Sigmoid colon (tissue), 6 donors: ENCODE measurements at regions not wholly inside any gene's neighbourhood (a gene's known extent, or its start where the extent isn't known, plus 50 kb on each side); places are given as distances from the start of the nearest gene placed in this dataset.

ENCODE experiments used
- DNase-seq: peaks from one replicate; pipeline ENCODE4 v3.0.0-alpha.2; 2019
- H3K27ac ChIP-seq, 4 donors: fragments of 200-600 bp; sonication (generic); one replicate each; pipeline ENCODE4 v1.5.1; 2016 to 2019; ENCODE audit warnings: mild to moderate bottlenecking in 1 of 4
- H3K27me3 ChIP-seq, 3 donors: fragments of 200-600 bp; sonication (generic); one replicate each; pipeline ENCODE4 v1.5.1; 2019; ENCODE audit warnings: mild to moderate bottlenecking in 1 of 3
- H3K36me3 ChIP-seq, 4 donors: fragments of 200-600 bp; sonication (generic); one replicate each; pipeline ENCODE4 v1.5.1; 2016 to 2019
- H3K4me1 ChIP-seq, 4 donors: fragments of 200-600 bp; sonication (generic); one replicate each; pipeline ENCODE4 v1.5.1; 2017 to 2019
- H3K4me3 ChIP-seq, 4 donors: fragments of 200-600 bp; sonication (generic); one replicate each; pipeline ENCODE4 v1.5.1; 2017 to 2019; ENCODE audit warnings: mild to moderate bottlenecking in 2 of 4, moderate library complexity in 1 of 4
- H3K9me3 ChIP-seq, 4 donors: fragments of 200-600 bp in 3 of 4; sonication (generic) in 3 of 4; one replicate each; pipeline versions ENCODE4 v1.5.1 to v1.6.1; 2013 to 2019
- EP300 ChIP-seq, 4 donors: sonication (generic); formaldehyde crosslinking; IDR thresholded peaks; one replicate each; pipeline ENCODE4 v1.6.1; 2017; ENCODE audit warnings: antibody characterized with exemption in 4 of 4
- POLR2A ChIP-seq, 2 donors: fragments of 450-650 bp; IDR thresholded peaks; one replicate each; pipeline ENCODE4 v1.6.1; 2016; ENCODE audit warnings: antibody characterized with exemption in 2 of 2, mild to moderate bottlenecking in 2 of 2, moderate library complexity in 2 of 2
- POLR2AphosphoS5 ChIP-seq, 4 donors: sonication (generic); formaldehyde crosslinking; IDR thresholded peaks; one replicate each; pipeline ENCODE4 v1.6.1; 2017; ENCODE audit warnings: antibody characterized with exemption in 4 of 4
- WGBS, 2 donors: extraction: QIAGEN DNeasy Blood & Tissue Kit; methylation state at CpG; one replicate each; pipeline ENCODE4 v1.1.7; 2013; 5-methylcytosine and 5-hydroxymethylcytosine counted together
- intact Hi-C: fragments of 100-400 bp; cut with DNase I; formaldehyde crosslinking; loops from one replicate; pipeline ENCODE4 v1.15.1; 2023
- TF ChIP-seq, protein P1 (sequence below), 4 experiments: fragments of 450-650 bp in 3 of 4; fragments of 200-600 bp in 1 of 4; IDR thresholded peaks; one replicate each; pipeline ENCODE4 v1.5.1; 2016 to 2019; ENCODE audit warnings: antibody characterized with exemption in 4 of 4, mild to moderate bottlenecking in 3 of 4, moderate library complexity in 2 of 4
- donor health status: healthy with polysubstance abuse.
- donor health status: healthy.

DNA sequence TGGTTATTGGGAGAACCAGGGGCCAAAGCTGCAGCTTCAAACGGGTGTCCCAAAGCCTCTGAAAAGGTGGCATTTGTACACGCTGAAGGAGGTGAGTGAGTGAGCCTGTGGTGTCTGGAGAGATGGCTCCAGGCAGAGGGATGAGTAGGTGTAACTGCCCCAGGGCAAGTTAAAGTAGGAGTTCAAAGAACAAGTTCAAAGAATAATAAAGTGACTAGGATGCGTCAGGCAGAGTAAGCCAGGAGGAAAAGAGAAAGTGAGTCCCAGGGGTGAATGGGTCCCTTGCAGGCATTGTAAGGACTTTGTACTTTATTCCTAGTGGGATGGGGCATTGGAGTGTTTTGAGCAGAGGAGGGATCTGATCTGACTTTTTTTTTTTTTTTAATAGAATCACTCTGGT, 201.4 kb upstream of the PWP1 start:
- Histone ChIP-seq H3K27ac (no peak overlapping the region), H3K9me3 (no peaks in the 10 kb centered on the region), H3K36me3 (no peaks in the 10 kb centered on the region), H3K4me3 (no peak overlapping the region), H3K27me3 (no peaks in the 10 kb centered on the region), H3K4me1 (no peaks in the 10 kb centered on the region)
- intact Hi-C loops = no loop called here
- TF ChIP-seq POLR2A (IDR thresholded peaks at IDR 0.05) (no peak), EP300 (IDR thresholded peaks at IDR 0.05) (no peak), POLR2AphosphoS5 (IDR thresholded peaks at IDR 0.05) (no peak)
- TF ChIP-seq, protein P1, sequence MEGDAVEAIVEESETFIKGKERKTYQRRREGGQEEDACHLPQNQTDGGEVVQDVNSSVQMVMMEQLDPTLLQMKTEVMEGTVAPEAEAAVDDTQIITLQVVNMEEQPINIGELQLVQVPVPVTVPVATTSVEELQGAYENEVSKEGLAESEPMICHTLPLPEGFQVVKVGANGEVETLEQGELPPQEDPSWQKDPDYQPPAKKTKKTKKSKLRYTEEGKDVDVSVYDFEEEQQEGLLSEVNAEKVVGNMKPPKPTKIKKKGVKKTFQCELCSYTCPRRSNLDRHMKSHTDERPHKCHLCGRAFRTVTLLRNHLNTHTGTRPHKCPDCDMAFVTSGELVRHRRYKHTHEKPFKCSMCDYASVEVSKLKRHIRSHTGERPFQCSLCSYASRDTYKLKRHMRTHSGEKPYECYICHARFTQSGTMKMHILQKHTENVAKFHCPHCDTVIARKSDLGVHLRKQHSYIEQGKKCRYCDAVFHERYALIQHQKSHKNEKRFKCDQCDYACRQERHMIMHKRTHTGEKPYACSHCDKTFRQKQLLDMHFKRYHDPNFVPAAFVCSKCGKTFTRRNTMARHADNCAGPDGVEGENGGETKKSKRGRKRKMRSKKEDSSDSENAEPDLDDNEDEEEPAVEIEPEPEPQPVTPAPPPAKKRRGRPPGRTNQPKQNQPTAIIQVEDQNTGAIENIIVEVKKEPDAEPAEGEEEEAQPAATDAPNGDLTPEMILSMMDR (IDR thresholded peaks at IDR 0.05) = no peak
- 74 to 80% methylated on average over 3 of the region's 3 CpGs for WGBS, 2 donors
- DNase-seq = no peak

GRCh38 chr12:107484941-107485340, 200.7 kb upstream of the PWP1 start:
- H3K27ac ChIP-seq = no peak overlapping the region
- no peaks in the 10 kb centered on the region for H3K9me3 ChIP-seq
- H3K27me3 ChIP-seq = no peaks in the 10 kb centered on the region
- intact Hi-C loops = no loop called here
- H3K36me3 ChIP-seq = no peaks in the 10 kb centered on the region
- no peaks in the 10 kb centered on the region for H3K4me1 ChIP-seq
- no peak for TF ChIP-seq EP300 (IDR thresholded peaks at IDR 0.05)
- TF ChIP-seq POLR2AphosphoS5 (IDR thresholded peaks at IDR 0.05) = no peak
- TF ChIP-seq, protein P1 (IDR thresholded peaks at IDR 0.05) = no peak
- no peak for TF ChIP-seq POLR2A (IDR thresholded peaks at IDR 0.05)
- no peak for DNase-seq
- 96% methylated on average over 1 of the region's 1 CpG for WGBS, 2 donors
- no peak overlapping the region for H3K4me3 ChIP-seq

DNA sequence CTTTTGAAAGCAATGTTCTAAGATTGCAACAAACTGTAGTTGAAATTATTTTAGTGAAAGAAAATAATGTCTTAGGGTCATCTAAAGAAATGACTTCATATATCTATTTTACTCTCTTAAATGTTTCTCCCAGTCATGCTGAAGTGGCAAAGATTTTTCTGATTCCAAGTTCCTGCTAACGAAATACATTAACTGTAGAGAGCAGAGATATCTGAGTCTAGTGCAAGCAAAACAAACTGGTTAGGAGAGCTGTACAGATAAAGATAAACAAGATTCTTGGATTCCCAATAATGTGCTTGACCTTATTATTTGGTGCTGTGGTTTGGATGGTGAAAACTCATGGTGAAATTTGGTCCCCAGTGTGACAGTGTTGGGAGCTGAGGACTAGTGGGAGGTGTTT, 199.9 kb upstream of the PWP1 start:
- WGBS, 2 donors = 35 to 65% methylated on average over 1 of the region's 1 CpG
- DNase-seq = no peak
- Histone ChIP-seq H3K27me3 (no peaks in the 10 kb centered on the region), H3K27ac (no peak overlapping the region), H3K4me1 (no peaks in the 10 kb centered on the region), H3K9me3 (no peaks in the 10 kb centered on the region), H3K36me3 (no peaks in the 10 kb centered on the region), H3K4me3 (no peak overlapping the region)
- TF ChIP-seq POLR2A (IDR thresholded peaks at IDR 0.05) = no peak
- intact Hi-C loops = no loop called here

GRCh38 chr12:107486140-107486892, 199.3 kb upstream of the PWP1 start:
- no peak overlapping the region for H3K27ac ChIP-seq
- no peak overlapping the region for H3K4me3 ChIP-seq
- no peak for DNase-seq
- H3K27me3 ChIP-seq = no peaks in the 10 kb centered on the region
- TF ChIP-seq, protein P1 (IDR thresholded peaks at IDR 0.05) = no peak
- TF ChIP-seq EP300 (IDR thresholded peaks at IDR 0.05) = no peak
- no peak for TF ChIP-seq POLR2AphosphoS5 (IDR thresholded peaks at IDR 0.05)
- no peak for TF ChIP-seq POLR2A (IDR thresholded peaks at IDR 0.05)
- no peaks in the 10 kb centered on the region for H3K9me3 ChIP-seq
- H3K4me1 ChIP-seq = no peaks in the 10 kb centered on the region
- intact Hi-C loops = no loop called here
- no peaks in the 10 kb centered on the region for H3K36me3 ChIP-seq
- WGBS, 2 donors = 55 to 58% methylated on average over 2 of the region's 2 CpGs

DNA sequence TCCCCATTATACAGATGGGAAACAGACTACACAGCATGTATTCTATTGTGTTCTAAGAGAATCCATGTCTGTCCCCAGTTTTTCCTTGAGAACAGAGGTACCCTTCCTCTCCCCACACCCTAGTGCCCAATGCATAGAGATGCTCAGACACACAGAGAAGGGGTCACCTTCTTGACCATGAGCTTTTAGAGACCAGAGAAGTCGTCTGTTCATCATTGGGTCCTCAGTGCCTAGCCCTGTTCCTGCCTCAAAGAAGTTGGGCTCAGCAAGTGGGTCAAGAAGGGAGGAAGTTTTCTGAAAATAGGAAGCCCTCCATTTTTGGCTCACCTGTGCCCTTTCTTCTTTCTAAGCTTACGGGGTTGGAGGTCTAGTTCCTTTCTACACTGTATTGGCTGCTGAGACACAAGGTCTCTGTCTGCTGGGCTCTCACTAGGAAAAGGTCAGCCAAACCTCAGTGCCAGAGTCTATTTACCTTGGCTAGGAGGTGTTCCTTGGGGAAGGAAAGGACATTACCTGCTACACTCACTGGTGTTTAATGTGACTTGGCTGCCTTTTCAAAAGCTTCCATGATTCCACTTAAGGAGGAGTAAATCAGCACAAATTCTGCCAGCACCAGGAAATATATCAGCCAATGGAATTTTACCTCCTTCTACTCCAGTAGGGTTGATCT, 198.5 kb upstream of the PWP1 start:
- TF ChIP-seq POLR2A (IDR thresholded peaks at IDR 0.05) (no peak), EP300 (IDR thresholded peaks at IDR 0.05) (no peak), POLR2AphosphoS5 (IDR thresholded peaks at IDR 0.05) (no peak)
- TF ChIP-seq, protein P1 (IDR thresholded peaks at IDR 0.05) = no peak
- H3K27me3 ChIP-seq = no peaks in the 10 kb centered on the region
- no peak overlapping the region for H3K4me3 ChIP-seq
- H3K27ac ChIP-seq = no peak overlapping the region
- no peak for DNase-seq
- no peaks in the 10 kb centered on the region for H3K36me3 ChIP-seq
- no peaks in the 10 kb centered on the region for H3K9me3 ChIP-seq
- intact Hi-C loops = no loop called here
- no peaks in the 10 kb centered on the region for H3K4me1 ChIP-seq
- WGBS, 2 donors = 85 to 89% methylated on average over 2 of the region's 2 CpGs
